NOMO-1 (cell line): ENCODE measurements at regions not wholly inside any gene's neighbourhood (a gene's known extent, or its start where the extent isn't known, plus 50 kb on each side); places are given as distances from the start of the nearest gene placed in this dataset.

Source experiments
- DNase-seq, 2 experiments: peaks; one replicate each; lab custom pipeline; 2025; ENCODE audit not compliant: unreplicated experiment in 2 of 2; lab: John Stamatoyannopoulos, UW

DNA sequence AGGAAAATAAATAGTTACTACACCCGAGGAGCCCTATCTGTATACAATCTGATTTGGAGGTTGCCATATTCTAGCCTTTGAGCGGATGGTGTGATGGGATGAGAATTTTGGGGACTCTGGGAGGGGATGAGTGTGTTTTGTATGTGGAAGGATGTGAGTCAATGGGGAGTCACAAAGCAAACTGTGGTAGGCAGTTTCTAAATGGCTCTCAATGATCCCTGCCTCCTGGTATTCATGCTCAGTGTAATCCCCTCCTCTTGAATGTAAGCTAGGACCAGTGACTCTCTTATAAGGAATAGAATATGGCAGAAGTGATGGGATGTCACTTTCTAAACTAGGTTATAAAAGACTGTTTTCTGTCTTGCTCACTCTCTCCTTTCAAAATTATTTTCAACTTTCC is 205.7 kb upstream of the RIOK2 start:
- no peak for DNase-seq

DNA sequence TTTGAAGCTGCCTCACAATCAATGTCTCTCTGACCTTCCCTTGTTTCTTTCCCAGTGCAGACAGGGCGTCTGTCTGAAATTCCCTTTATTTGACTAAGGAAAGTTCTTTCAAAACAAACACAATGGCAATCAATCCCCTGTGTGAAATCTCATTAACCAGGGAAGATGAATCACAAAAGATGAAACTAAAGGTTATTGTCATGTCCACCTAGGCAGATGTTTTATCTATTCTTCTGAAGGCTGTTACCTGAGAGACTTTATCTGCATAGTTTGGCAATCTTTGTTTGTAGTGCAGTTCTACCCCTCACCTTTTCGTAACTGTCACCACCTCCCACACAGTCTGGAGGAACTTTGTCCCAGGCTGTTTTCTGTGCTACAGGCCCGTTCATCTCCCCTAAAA is 217.5 kb upstream of the RIOK2 start:
- DNase-seq: no peak

DNA sequence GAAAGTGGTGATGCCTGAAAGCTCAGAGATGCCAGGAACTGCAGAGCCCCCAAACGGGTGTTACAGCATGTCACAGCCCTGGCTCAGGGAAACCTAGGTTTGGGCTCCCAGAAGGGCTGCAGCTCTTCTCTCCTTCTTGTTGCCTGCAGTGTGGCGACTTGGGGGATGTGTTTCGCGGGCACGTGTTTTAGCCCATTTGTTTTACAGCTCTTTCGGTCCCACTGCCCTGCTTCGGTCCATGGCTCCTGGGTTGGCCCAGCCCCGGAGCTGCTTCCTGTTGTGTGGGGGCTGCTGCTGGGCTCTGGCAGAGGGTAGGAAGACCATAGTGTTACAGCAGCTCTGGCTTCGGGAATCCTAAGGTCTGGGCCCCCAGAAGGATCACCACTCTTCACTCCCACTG is 222.9 kb upstream of the RIOK2 start:
- no peak for DNase-seq

DNA sequence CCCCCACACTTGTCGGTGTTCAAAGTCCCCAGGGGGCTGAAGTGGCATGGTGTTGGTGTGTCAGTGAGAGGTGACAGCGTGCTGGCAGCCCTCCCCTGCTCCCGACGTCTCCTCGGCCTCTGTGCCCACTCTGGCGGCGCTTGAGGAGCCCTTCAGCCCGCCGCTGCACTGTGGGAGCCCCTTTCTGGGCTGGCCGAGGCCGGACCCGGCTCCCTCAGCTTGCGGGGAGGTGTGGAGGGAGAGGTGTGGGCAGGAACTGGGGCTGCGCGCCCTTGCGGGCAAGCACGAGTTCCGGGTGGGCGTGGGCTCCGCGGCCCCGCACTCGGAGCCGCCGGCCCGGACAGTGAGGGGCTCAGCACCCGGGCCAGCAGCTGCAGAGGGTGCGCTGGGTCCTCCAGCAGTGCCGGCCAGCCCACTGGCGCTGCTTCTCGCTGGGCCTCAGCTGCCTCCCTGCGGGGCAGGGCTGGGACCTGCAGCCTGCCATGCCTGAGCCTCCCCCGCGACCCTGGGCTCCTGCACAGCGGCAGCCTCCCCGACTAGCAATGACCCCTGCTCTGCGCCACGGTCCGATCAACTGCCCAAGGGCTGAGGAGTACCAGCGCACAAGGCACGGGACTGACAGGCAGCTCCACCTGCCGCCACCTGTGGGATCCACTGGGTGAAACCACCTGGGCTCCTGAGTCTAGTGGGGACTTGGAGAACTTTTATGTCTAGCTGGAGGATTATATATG is 224.1 kb upstream of the RIOK2 start:
- no peak for DNase-seq

DNA sequence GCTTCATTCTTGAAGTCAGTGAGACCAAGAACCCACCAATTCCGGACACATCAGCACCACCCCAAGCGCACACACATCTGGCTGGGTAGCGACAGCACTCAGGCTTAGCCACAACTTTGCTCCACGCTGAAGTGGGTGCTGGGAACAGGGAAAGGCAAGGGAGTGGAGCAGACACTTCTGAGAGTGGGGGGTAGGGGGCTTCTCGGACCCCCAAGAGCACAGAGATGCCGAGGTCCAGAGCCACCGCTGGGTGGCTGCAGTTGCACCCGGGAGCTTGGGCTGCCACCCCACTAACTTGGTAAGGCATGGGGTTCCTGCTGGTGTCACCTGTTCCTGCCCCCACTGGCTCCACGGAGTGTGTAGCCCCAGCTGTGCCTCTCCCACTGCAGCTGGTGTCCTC is 225.3 kb upstream of the RIOK2 start:
- no peak for DNase-seq

DNA sequence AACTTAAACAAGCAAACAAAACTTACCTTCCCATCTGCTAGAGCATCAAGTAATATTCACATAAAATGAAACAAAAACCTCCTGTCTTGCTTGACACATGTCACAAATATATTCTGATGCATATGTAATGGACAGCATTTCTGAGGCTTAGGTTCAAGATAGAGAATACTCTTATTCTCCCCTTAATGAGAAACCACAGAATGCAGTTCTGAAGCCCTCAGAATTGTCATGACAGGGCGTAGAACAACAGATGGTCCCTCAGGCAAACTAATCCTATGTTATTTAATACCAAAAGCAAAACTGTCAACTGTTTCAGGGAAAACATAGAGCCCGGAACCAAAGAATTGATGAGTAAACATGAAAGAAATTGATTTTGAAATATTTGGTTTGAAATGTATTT is 229.9 kb upstream of the RIOK2 start:
- DNase-seq: no peak

DNA sequence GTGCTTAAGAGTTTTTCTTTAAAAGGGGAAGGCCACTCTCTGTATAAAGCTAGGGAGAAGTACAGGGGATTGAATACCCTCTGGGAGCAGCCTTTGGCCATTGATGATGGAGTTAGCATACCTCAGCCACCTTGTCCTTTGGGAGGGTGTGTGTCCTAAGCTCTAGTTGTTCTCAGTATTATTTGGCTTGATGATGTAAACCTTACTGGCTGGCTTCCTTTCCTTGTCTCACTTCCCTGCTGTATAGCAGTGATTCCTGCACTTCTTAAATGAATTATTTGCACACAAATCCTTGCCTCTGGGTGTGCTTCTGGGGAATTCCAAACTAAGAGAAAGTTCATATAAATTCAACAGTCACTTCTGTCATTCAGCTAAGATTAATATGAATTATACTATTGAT is 234.9 kb upstream of the RIOK2 start:
- DNase-seq: no peak

DNA sequence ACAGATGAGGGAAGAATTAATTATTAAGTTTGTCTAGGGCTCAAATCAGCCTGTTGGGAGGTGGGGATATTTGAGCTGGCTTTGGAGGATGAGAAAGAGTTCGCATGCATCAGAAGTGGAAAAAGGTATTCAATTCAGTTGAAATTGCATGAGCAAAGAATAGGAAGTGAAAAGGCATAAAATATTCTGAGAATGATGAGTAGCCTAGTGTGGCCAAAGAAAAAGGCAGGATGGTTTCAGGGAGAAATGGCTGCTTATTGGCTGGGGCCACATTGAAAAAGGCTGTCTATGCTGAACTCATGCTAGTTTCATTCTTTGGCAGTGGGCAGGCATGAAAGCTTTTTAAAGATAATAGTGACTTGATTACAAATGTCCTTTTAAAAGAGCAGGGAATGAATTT is 235.4 kb upstream of the RIOK2 start:
- DNase-seq: no peak

DNA sequence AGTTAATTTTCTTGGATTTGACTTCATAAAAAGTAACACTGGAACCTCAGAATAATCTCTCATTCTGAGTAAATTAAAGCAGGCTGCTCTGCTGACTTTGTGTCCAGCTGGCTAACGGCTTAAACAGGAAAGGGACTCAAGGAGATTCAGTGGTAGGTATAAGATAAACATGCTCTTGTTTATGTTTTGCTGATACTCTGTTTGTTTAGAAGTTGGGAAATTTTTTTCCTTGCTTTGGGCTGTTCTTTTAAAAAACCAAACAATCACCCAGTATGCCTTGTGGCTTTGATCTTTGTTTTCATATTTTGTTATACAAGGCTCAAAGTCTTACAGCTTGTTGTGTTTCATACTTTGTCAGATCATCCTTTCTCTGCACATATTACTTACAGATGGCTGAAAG is 237.6 kb upstream of the RIOK2 start:
- DNase-seq: no peak

DNA sequence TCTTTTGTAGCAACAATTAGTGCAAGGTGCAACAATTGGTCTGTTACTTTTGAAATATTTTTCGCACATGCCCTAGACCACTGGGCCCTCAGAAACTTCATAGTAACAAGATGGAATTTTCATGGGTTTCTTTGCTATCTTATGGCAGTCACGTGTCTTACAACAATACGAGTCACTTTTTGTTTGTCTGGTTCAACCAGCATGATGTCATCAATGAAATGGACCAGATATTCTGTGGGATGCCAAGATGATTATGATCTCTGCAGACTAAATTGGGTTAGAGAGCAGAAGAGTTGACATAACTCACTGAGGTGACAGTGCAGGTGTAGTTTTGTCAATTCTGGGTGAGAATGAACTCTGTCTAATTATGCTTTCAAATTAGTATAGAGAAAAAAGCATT is 239.6 kb upstream of the RIOK2 start:
- DNase-seq: no peak

DNA sequence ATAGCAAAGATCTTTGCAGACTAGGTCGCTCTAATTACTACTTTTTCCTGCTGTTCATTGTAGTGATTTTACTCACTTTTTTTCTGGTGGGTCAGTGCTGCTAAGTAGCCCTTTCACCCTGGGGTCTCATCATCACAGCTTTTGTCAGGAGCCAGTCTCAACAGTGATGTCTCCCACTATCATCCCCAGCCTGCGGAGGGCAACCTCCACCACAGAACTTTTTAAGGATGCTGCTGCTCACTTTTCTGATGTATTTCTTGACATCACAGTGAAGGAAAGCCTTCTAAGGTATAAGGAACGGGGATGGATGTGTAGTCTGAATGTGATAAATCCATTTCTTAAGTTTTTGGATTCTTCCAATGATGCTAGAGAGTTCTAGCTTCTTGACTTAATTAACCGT is 242.5 kb upstream of the RIOK2 start:
- no peak for DNase-seq

DNA sequence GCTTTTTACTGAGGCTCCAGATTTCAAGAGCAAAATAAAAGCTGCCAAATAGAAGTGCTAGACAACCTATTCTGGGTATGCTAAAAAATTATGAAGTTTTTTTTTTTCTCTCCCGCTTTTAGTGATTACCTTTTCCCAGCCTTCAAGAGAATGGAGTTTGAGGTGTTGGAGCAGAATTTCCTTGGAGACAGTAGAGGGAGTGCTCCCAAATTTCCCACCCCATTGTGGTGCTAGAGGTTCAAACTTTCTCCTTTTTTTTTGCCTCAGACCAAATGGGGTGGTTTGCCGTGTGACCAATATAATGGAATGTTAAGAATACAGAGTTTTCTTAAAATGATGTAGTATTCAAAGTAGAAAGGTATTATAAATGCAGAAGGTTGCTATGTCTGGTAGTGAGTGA is 244.2 kb upstream of the RIOK2 start:
- no peak for DNase-seq

DNA sequence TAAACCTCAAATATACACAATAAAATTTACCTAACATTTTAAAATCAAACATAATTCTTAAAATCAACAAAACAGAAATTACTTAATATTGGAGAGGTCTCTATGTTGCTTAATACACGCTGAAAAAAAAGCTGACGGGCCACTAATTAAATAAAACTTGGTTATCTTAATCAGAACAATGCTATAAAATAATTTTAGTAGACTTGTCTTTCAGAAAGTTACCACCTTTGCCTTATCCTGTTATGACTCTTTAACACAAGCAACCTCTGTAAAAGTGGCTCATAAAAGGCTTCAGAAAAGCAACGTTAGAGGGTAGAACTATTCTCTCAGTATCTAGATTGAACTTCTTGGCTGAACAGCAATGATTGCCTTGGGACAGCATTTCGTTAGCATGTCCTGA is 251.0 kb upstream of the RIOK2 start:
- DNase-seq: no peak

DNA sequence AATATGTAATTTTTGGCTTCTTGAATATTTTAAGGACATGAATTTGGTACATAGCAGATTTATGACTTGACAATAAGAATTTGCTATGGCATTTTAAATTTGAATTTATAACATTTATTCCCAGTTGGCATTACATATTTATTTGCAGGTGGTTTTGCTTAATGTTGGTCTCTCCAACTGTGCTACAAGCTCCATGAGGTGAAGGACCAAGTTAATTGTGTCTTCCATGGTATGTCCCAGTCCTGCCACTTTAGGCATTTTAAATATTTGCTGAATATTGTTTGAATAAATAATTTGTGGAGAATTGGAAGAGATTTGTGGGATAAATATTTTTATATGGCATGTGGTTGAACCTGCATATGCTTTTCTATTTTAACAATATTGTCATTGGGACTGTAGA is 253.4 kb upstream of the RIOK2 start:
- no peak for DNase-seq

DNA sequence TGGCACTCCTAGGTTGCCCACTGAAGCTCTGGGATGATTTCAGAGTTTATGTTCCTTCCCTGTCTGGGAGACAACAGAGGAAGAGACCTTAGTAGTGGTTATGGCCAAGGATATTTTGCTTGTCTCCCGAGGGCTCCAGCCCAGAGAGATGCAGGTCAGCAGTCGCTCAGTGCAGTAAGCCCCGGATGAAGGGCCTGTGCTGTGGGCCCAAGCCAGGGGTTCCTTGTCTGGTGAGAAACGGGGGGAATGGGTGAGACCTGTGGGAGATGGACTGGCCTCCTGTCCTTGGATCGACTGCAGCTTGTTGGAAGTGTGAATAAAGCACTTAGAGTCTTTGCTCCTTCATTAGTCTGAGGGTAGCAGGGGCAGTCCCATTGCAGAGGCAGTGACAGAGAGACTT is 260.7 kb upstream of the RIOK2 start:
- no peak for DNase-seq

DNA sequence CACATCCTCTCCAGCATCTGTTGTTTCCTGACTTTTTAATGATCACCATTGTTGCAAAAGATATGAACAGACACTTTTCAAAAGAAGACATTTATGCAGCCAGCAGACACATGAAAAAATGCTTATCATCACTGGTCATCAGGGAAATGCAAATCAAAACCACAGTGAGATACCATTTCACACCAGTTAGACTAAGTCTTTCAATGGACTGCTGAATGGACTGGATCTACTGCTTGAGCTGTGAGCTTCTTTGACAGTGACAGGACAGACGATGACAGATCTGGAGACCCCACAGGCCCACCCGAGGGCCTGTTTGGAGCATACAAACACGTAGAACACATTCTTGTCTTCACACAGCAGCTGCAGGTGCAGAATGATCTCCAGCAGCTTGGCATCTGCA is 266.1 kb upstream of the RIOK2 start:
- no peak for DNase-seq

DNA sequence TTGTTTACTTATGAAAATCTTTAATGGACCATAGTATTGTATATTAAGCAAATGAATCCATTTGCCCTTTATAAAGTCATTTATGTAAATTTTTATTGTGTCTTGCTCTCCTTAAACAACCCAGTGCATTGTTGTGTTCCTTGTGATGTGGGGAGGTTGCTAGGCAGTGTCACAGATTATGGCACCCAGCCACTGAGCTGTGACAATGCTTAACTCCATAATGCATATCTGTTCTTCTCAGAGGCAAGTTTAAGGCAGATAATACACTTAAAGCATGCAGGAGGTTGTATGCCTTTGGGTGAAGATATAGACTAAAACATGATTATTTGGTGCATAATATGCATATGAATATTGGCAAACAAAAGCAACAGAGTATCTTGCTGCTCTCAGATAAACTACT is 269.6 kb upstream of the RIOK2 start:
- DNase-seq: no peak

DNA sequence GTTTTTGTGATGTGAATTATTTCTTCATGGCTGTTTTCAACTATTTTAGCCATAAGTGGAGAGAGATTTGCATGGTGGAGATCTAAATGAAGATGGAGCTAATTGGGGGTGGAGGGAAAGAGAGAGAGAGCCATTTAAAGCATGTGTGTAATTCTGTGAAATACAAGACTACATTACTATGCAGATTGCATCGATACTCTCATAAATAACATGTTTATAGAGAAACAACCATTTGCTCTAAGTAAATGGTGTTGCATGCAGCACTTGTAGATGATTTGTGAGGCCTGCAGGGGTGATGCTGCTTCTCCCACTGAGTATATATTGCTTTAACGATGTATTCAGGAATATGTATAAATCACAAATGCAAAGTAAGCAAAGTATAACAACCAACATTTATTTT is 270.2 kb upstream of the RIOK2 start:
- DNase-seq: no peak

DNA sequence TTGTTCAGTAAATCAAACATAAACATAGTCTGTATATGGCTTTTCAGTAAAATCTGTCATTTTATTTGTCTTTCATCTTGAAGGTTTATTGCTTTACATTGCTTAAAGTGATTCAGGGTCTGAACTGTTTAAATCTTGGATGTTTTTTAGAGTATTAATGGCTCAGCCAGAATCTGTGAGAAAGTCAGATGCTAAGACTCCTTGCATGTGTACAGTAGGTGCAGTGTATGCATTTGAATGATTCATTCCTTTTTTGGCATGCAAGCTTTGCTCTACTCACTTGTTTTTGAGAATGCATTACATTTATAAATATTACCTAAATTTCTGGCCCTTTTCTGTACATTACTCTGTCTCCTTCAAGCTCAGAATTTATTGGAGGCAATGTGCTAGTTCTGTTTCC is 271.0 kb upstream of the RIOK2 start:
- DNase-seq: no peak

DNA sequence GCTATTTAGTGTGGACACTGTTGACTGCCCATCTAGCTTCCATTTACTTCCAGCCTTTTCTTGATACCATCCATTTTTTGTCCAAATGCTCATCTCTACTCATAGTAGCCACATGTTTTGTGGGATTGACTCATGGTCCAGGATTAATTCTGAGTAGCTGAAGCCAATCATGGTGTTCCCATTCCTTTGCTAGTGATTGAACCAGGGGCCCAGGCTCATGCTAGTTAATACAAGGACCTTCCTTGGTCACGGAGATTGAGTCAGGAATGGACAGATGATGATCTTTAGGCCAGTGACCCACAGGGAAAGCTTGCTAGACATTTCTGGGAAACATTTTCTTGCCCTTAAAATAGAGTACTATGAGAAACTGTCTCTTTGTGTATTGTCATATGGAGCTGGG is 272.9 kb upstream of the RIOK2 start:
- DNase-seq: no peak

DNA sequence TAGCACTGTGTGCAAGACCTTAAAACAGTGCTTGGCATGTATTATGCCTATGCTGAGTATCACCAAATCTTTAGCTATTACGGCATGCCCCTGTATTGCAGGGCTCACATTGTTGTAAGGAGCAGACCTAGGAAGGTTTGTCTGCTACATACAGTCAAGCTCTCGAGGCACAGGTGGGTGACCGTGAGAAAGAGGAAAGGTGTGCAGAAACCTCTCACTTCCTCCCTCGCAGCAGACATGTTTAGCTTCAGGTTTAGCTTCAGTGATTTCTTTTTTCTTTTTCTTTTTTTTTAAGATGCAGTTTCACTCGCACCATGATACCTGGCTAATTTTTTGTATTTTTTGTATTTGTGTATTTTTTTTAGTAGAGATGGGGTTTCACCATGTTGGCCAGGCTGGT is 275.8 kb upstream of the RIOK2 start:
- no peak for DNase-seq

DNA sequence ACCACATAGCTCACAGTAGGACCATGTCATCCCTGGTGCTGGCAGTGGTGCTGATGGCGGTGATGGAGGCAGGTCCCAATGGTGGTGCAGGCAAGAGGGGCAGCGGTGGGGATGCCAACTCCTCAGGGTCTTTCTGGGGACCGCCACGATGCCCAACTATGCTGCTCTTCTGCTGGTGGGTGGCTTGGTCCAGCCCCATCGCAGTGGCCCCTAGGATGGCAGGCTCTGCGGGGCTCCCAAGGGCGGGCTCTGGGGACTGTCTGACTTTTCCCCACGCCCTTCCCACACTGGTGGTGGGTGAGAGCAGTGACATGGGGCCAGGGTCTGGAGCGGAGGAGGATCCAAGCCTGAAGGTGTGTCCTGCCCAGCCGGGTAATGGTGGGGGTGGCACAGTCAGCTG is 288.9 kb upstream of the RIOK2 start:
- DNase-seq: no peak

DNA sequence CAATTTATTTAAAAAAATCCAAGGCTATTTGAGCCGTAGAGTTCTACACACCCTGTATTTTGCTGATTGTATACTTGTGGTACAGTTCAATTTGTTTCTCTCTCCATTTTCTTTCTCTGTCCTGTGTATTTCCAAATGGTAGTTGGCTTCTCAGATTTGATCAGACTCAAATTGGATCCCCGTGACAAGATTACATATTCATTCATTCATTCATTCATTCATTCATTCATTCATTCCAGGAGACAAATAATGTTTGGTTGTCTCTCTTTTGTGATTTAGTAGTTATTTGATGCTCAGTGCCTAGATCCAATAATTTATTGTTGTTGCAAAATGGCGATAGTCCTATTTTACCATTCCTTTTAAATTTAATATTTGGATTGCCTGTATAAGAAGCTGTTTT is 292.8 kb upstream of the RIOK2 start:
- DNase-seq: no peak
